ENCODE measurements at regions not wholly inside any gene's neighbourhood (a gene's known extent, or its start where the extent isn't known, plus 50 kb on each side); places are given as distances from the start of the nearest gene placed in this dataset.
A peak's percentile ranks its signal among the peaks of the same experiment; 100 is the strongest.
"Not testable (repeated sequence)": the region's sequence is repeated elsewhere in the genome, so short reads cannot be mapped to it uniquely, and the experiment has no call there.

DNA sequence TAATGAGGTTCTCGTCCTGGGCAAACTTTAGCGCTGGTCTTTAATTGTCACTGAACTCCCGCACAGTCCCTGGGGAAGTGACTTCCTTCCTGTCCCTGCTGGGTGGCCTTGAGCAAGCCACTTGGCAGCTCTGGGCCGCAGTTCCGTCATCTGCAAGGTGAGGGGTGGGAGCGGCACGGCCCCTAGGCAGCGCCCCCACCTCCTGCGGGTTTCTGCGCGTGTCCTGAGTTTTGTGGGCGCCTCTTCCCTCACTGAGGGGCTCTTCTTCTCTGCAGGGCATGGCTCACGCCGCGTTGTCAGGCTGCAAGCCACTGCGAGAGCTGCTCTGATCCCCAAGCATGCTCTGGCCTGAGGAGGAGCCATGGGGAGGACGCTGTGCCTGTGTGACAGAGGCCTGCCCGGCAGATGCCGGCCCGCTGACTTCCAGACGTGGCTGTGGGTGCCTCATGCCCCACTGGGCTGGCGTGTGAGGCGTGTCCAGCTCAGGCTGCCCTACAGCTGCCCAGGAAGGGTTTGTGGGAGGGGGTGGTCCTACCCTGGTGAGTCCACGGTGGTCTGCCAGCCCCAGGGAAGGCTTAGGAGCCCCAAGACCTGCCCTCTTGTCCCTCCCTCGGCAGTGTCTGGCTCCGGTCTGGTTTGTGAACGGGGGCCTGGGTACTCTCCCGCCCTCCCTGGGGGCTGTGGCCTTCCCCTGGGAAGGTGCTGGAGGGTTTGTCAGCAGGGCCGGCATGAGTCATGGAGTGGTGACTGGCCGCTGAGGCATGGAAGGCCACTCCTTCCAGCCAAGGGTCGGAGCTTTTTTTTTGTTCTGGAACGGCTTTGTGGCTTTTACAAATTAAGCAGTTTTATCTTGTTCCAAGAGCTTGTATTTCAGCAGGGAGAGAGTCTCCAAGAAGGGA, 182.0 kb downstream of the SEC14L1 start:
- DNase-seq: peak; percentile 48

DNA sequence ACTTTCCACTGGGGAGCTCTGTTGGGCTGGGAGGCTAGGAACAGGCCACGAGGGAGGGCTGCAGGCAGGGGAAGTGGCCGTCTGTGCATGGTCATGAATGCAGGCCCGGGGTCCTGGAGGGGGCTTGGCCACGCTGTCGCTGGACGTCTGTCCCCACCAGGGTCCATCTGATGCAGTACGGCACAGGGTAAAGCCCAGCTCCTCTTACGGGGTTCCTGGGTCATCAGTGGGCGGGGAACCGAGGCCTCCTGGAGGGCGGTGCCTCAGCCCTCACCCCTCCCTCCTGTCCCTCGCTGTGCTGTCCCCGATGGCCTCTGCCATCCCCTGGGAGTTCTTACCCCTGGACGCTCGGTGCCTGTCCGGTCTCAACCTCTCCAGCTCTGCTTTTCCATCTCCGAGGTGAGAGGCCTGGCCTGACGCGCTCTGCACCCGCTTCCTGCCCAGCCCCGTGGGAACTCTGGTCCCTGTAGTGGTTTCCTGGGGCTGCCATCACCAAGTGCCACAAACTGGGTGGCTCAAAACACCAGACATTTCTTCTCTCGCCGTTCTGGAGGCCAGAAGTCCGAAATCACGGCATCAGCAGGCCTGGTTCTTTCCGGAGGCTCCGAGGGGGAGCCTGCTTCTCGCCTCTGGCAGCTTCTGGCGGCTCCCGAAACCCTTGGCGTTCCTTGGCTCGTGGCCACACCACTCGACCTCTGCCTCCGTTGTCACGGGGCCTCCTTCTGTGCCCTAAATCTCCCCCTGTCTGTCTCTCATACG, 182.8 kb downstream of the SEC14L1 start:
- DNase-seq: no peak

DNA sequence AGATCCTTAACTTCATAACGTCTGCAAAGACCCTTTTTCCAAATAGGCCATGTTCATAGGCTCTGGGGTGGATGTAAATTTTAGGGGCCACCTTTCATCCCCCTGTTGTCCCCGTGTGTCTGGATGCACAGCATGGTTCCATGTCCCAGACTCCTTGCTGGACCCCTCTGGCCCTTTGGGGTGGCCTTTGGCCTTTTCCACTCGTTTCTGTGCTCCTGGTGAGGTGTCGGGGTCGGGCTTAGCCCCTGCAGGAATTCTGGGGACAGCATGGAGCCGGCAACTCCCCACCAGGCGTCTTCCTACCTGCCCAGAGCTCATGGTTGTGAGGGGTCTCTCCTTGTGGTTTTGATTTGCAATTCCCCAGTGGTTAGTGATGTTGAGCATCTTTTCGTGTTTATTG, 183.5 kb downstream of the SEC14L1 start:
- no peak for DNase-seq

DNA sequence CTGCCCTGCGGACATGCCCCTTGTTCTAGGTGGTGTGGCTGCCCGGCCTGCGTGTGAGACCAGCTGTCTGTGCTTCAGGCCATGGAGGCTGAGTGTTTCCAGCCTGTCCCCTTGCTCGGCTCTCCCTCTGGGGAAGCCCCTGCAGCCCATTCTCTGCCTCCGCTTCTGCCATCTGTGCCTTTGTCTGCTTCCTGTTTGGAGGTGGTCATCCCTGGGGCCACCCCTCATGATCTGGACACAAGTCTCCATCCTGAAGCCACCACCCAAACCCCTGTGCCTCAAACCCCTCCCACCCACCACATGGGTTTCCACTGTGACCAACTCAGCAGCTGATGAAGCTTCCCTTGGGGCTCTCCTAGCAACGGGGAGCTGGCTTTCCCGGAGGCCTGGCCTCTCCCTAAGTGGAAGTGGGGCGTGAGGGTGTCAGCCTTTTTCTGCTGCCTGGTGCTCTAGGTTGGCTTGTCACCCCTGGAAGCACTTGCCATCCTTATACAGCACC, 184.9 kb downstream of the SEC14L1 start:
- DNase-seq: no peak

DNA sequence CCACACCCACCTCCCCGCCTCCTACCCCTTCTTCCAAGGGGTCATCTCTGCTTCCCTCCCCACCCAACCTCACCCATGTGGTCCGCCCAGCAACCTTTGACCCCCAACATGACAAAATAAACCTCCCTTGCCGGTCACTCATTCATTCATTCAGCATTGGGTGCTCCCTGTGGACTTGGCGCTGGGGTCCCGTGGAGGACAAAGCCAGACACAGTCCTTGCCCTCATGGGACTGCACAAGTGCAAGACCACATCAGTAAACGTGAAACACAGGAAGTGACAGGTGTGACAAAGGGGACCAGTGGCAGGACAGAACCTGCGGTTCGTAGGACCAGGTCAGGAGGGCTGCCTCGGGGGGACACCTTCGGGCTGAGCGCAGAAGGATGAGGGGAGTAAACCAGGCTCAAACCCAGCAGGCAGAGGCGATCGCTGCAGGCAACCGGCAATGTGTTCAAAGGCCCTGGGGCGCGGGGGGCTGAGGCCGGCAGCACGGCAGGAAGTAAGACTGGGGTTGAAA, 185.4 kb downstream of the SEC14L1 start:
- DNase-seq: no peak

DNA sequence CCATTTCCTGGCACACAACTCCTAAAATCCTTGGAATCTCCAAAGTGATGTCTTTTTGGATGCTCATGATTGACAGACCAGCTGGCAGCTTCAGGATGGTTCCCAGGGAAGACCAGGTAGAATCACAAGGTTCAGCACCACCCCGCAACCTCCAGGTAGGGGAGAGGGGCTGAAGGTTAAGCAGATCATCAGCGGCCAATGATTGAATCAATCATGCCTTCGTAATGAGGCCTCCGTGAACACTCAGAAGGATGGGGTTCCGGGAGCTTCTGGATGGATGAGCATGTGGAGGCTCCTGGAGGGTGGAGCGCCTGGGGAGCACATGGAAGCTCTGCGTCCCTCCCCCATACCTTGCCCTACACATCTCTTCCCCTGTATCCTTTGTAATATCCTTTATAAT, 185.9 kb downstream of the SEC14L1 start:
- no peak for DNase-seq

DNA sequence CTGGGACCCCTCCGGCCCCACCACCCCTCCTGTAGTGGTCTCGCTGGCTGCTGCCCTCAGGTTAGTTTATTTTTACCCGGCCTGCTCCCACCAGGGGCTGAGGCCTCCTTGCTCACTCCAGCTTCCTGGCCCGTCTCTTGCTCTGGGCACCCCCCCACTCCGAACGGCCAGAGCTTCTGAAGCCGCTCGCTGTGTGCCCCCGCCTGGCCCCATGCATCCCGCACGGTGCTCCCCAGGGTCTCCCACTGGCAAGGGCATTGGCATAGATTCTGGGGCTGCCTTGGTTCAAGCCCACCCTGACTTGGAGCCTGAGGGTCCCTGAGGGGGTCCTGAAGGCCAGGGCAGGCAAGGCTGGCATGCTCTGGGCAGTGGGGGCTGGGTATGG, 186.4 kb downstream of the SEC14L1 start:
- no peak for DNase-seq

DNA sequence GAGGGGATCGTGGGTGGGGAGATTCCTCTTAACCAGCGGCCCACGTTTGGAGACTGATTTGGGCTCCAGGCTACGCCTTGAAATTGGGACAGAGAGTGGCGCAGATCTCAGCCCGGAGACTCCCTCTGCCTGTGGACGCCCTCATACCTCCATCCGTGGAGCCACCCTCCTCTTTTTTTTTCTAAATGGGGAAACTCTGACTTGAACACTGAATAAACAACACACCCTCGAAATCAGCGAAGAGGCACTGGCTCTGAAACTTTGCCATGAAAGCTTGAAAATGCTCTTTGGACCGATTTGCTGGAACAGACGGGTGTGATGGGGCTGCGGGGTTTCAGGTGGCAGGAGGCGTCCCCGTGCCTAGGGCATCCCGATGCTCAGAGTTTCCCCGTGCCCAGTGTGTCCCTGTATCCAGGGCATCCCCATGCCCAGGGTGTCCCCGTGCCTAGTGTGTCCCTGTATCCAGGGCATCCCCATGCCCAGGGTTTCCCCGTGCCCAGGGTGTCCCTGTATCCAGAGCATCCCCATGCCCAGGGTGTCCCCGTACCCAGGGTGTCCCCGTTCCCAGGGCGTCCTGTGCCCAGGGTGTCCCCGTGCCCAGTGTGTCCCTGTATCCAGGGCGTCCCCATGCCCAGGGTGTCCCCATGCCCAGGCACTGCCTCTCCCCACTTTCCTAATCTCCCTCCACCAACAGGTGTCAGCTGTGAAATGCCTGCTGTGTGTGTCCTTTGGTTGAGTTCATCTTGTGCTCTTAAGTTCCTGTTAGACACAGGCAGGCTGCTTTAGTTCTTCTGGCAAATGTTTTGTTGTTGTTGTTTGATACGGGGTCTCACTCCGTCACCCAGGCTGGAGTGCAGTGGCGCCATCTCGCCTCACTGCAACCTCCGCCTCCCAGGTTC, 187.0 kb downstream of the SEC14L1 start:
- no peak for DNase-seq

DNA sequence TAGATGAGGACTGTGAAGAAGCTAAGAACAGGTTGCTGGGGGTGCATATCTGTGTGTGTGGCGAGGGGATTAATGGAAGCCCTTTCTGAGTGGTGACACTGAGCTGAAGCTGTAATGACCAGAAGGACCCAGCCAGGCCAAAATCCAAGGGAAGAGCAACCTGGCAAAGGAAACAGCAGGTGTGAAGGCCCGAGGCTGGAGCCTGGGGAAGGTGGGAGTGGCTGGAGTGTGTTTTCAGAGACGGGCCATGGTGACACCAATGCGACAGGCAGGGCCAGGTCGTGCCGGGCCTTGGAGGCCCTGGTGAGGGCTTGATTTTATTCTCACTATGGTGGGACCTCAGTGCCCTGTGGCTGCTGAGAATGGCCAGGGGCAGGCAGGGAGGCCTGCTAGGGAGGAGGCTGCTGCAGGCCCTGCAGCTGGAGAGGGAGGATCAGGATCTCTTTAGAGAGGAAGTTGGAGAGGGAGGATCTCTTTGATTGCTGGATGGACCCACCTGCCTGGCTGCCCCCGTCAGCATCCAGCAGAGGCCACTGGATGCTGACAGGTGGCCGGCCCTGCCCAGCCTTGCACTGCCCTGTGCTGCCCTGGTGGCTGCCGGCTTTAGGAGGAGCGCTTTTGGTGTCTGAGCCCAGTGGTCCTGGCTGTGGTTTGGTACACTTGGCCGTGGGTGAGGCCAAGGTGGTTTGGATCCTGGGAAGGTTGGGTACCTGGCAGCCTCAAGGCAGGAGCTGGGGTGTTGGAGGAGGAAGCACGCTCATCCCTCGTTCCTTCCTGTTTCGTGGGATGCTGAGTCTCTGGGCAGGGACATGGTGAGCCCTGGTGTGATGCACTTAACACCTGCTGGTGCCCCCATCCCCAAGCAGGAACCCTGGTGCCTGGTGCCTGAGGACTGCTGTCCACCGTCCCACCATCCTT, 188.3 kb downstream of the SEC14L1 start:
- DNase-seq: no peak

DNA sequence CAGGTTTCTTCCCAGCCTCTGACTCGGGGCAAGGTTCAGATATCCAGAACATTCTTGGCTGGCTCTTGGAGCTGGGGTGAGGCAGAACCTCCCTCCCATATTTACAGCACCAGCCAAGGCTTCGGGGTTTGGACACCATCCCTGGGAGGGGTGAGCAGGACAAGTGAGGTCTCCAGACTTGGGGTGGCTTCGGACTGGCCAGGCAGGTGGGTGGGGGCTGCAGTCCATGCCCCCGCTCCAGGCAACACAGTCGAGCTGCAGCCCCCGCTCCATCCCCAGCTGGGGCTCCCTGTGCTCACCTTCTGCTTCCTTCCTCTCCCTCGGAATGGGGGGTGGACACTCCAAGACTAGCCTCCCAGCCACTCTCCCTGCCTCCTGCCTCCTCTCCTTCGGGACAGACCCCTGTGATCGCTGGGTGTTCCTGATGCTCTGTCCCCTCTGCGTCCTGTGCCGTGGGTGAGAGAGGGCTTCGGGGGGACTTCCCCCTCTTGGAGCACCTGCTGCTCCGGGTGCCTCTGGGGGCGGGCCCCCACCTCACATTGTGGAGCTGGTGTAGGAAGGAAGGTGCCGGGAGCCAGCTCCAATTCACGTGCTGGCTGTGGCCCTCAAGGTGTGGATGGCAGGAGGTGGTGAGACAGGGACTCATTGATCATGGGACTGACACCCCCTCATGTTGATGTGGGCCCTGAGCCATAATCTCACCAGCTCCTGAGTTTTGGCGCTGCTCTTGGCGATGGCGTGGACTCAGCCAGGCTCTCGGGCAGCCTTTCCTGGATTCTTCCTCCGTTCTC, 189.2 kb downstream of the SEC14L1 start:
- DNase-seq: no peak

DNA sequence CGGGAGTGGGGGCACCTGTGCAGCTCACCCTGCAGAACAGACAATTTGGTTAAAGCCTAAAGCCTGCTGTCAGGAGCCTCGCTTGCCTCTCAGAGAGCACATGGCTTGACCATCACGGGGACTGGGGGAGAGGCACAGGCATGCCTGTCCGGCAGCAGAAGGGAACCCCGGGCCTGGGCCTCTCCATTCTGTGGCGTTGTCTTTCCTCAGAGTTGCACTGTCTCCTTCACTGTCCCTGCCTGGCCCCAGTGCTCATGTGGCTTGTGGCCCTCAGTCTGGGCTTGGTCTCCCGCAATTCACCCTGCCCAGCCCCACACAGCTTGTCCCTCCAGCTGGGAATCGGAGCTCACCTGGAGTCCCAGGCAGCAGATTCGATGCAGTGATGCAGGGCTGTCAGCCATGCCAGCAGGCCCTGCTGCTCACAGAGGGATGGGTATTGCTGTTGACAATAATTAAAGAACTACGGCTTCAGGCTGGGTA, 189.9 kb downstream of the SEC14L1 start:
- DNase-seq: no peak

DNA sequence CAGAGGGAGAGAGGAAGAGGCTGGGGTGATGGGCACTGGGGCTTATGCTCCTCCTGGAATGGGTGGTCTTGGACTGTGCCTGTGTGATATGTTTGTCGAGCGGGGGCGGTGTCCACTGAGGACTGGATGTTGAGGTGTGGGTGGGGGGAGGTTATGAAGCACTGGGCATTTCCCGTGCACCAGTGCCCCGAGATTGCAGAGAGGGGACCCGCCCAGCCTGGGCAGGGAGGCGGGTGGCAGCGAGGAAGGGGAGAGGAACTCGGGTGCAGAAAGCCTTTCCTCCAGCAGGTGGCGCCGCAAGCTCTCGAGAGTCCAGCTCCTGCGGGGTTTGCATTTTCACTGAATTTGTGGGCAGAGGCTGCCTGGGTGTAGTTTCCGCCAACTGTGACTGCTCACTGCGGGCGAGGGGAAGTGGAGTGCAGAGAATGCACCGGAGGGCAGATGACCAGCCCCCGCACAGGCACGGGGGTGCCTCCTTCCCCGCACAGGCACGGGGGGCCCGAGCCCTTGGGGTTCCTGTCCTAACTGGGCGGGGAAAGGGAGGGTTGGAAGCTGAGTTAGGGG, 190.6 kb downstream of the SEC14L1 start:
- peak; percentile 60 for DNase-seq

DNA sequence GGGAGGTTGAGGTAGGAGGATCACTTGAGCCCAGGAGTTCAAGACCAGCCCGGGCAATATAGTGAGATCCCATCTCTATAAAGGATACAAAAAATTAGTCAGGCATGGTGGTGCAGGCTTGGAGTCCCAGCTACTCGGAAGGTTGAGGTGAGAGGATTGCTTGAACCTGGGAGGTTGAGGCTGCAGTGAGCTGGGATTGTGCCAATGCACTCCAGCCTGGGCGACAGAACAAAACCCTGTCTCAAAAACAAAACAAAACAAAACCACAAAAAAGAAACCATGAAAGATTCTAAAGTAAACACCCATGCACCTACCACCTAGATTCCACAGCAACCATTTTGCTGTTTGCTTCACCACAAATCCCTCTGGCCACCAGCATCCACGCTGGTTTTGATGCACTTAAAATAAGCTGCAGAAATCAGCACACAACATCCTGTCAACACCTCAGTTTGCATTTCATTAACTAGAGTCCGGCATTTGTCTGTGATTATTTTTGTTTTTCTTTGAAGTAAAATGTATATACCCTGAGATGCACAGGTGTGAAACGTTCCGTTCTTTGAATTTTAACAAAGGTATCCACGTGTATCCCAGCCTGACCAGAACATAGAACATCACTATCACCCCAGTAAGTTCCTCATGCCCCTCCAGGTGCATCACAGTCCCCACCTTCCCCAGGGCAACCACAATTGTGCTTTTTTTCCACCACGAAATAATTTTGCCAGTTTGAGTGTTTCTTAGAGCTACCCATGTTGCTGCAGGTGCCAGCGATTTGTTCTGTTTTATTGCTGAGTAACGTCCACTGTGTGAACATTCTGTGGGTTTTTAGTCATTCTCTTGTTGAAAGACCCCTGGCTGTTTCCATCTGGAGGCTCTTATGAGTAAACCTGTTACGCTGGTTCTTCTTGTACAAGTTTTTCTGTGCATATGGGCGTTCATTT, 191.5 kb downstream of the SEC14L1 start:
- no peak for DNase-seq

DNA sequence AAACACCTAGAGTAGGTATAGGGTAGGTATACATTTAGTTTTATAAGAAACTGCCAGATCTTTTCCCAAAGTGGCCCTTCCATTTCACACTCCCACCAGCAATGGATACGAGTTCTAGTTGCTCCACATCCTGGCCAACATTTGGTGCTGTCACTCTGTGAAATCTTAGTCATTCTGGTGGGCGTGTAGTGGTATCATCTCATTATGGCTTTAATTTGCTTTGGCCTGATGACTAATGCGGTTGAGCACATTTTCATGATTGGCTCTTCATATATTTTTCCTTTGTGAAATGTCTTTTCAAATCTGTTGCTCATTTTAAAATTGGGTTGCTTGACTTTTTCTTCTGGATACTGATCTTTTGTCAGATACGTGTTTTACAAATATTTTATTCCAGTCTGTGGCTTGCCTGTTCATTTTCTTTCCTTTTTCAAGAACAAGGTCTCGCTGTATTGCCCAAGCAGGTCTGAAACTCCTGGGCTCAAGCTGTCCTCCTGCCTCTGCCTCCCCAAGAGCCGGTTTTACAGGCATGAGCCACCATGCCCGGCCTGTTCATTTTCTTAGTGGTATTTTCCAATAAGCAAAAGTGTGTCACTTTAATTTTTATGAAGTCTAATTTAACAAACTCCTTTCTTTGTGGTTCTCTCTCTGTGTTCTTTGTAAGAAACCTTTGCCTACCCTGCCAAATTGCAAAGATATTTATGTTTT, 192.4 kb downstream of the SEC14L1 start:
- DNase-seq: no peak

DNA sequence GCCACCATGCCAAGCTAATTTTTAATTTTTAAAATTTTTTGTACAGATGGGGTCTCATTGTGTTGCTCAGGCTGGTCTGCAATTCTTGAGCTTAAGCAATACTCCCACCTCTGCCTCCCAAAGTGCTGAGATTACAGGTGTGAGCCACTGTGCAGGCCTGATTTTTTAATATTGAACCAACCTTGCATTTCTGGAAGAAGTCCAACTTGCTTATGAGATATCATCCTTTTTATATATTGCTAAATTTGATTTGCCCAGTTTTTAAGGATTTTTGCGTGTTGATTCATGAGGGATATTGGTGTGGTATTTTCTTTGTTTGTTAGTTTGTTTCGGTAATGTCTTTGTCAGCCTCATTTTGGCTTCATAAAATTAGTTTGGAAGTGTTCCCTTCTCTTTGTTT, 196.4 kb downstream of the SEC14L1 start:
- no peak for DNase-seq

DNA sequence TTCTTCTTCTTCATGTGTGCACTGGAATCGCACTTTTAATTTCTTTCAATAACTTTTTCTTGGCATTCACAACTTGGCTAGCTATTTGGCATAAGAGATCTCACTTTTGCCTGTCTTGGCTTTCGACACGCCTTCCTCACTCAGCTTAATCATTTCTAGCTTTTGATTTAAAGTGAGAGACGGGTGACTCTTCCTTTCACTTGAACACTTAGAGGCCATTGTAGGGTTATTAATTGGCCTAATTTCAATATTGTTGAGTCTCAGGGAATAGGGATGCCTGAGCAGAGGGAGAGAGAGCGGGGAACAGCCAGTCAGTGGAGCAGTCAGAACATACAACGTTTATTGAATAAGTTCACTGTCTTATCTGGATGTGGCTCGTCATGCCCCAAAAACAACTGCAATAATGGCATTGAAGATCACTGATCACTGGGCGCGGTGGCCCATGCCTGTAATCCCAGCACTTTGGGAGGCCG, 200.3 kb downstream of the SEC14L1 start:
- DNase-seq: no peak

DNA sequence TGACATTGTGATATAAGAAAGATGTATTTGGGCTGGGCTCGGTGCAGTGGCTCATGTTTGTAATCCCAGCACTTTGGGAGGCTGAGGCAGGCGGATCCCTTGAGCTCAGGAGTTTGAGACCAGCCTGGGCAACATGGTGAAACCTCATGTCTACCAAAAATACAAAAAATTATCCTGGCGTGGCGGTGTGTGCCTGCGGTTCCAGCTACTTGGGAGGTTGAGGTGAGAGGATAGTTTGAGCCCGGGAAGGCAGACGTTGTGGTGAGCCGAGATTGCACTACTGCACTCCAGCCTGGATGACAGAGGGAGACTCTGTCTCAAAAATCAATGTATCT, 201.9 kb downstream of the SEC14L1 start:
- DNase-seq: not testable (repeated sequence)

DNA sequence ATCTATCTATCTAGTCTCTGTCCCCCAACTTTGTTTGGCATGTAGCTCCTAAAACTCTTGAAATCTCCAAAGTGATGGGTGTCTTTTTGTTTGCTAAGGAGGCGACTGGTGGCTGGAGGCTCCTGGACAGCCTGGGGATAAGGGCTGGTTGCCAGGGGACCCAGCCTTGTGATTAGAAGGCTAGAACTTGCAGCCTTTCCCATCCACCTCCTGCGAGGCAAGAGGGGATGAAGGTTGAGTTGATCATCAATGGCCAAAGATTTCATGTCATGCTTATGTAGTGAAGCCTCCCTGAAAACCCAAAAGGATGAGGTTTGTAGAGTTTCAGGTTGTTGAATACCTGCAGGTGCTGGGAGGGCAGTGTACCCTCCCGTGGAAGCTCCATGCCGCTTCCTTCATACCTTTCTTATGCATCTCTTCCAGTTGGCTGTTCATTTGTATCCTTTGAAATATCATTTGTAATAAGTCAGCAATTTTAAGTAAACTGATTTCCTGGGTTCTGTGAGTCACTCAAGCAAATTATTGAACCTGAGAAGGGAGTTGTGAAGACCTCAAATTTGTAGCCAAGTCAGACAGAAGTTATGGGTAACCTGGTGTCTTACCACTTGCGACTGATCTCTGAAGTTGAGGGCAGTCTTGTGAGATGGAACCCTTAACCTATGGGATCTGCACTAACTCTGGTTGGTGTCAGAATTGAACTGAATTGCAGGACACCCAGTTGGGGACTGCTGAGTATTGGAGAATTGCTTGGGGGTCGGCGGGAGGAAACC, 202.4 kb downstream of the SEC14L1 start:
- no peak for DNase-seq
